OCI-LY3 (cell line): ENCODE measurements at regions not wholly inside any gene's neighbourhood (a gene's known extent, or its start where the extent isn't known, plus 50 kb on each side); places are given as distances from the start of the nearest gene placed in this dataset.

Source experiments
- H2AFZ ChIP-seq: fragments of 200-600, 300-600 bp; shearing (Covaris generic); 2 replicates; pipeline ENCODE4 v1.6.0; 2014; ENCODE audit warnings: antibody characterized with exemption, low read depth, low read length
- H3K27ac ChIP-seq: fragments of 200-600, 300-600 bp; sonication (generic); 2 replicates; pipeline ENCODE4 v1.5.1; 2014; ENCODE audit warnings: mild to moderate bottlenecking, low read length, moderate library complexity, mixed read lengths
- H3K27me3 ChIP-seq: fragments of 200-600, 300-600 bp; sonication (generic); 2 replicates; pipeline ENCODE4 v1.6.1; 2014; ENCODE audit warnings: low read depth, low read length, mixed read lengths
- H3K36me3 ChIP-seq: fragments of 200-600, 300-600 bp; sonication (generic); replicated peaks from 2 replicates; pipeline ENCODE3; 2014; ENCODE audit warnings: low read depth, low read length, mixed read lengths
- H3K4me1 ChIP-seq: fragments of 300-600, 200-600 bp; sonication (generic); 2 replicates; pipeline ENCODE4 v1.6.1; 2014; ENCODE audit warnings: low read length, mixed read lengths
- H3K4me2 ChIP-seq: fragments of 200-600, 300-600 bp; sonication (generic); 2 replicates; pipeline ENCODE4 v1.6.1; 2014; ENCODE audit warnings: low read length, mixed read lengths
- H3K4me3 ChIP-seq: fragments of 300-600, 200-600 bp; sonication (generic); 2 replicates; pipeline ENCODE4 v1.5.1; 2014; ENCODE audit warnings: antibody characterized with exemption, mild to moderate bottlenecking, low read length, moderate library complexity
- H3K79me2 ChIP-seq: fragments of 300-600, 200-600 bp; shearing (Covaris generic); 2 replicates; pipeline ENCODE4 v1.6.1; 2014; ENCODE audit warnings: mild to moderate bottlenecking, low read length, mixed read lengths
- H3K9ac ChIP-seq: fragments of 300-600, 200-600 bp; shearing (Covaris generic); 2 replicates; pipeline ENCODE4 v1.6.0; 2014; ENCODE audit warnings: mild to moderate bottlenecking, low read length, moderate library complexity
- H3K9me3 ChIP-seq: fragments of 200-600, 300-600 bp; shearing (Covaris generic); 2 replicates; pipeline ENCODE4 v1.6.1; 2014; ENCODE audit warnings: low read length, mixed read lengths; ENCODE audit not compliant: insufficient read depth
- H4K20me1 ChIP-seq: fragments of 200-600, 300-600 bp; sonication (generic); 2 replicates; pipeline ENCODE4 v1.6.1; 2016; ENCODE audit warnings: low read length, mixed read lengths; ENCODE audit not compliant: insufficient read depth
- EZH2phosphoT487 ChIP-seq: fragments of 200-600 bp; shearing (Covaris generic); IDR thresholded peaks from 2 replicates; pipeline ENCODE4 v1.6.1; 2018; ENCODE audit warnings: antibody characterized with exemption, mixed run types, low read depth
- TF ChIP-seq, protein P1 (sequence below): fragments of 200-600, 300-600 bp; sonication (generic); IDR thresholded peaks from 2 replicates; pipeline ENCODE4 v1.5.1; 2014; ENCODE audit warnings: antibody characterized with exemption, low read length, low read depth

DNA sequence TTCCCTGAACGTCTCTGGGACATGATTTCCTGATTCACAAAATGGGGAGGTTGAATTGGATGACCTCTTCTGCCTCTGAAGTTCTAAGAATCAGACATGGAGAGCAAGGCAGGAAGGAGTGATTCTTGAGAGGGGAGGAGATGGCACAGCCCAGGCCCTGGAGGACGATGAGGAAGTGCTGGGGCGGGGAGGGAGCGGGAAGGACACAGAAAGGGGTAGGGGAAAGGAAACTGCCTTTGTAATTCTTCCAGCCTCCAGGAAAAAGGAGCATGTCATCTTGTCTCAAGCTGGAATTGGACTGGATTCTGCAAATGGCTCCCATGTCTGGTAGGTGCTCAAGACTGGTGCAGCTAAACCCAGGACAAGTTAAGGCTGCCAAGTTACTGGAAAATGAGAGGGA, 97.0 kb upstream of the NCK2 start:
- Histone ChIP-seq H3K27ac (no peak overlapping the region), H2AFZ (no peak overlapping the region), H3K79me2 (no peaks in the 10 kb centered on the region), H4K20me1 (no peaks in the 10 kb centered on the region), H3K9me3 (no peaks in the 10 kb centered on the region), H3K4me1 (no peaks in the 10 kb centered on the region), H3K4me2 (no peak overlapping the region), H3K9ac (no peak overlapping the region), H3K27me3 (peaks cover 17% of the 10 kb centered on the region; the same call in 1 of the 2 replicates), H3K36me3 (no peaks in the 10 kb centered on the region), H3K4me3 (no peak overlapping the region)
- TF ChIP-seq EZH2phosphoT487, result no peak

- no peak overlapping the region for H3K27ac ChIP-seq
- no peaks in the 10 kb centered on the region for H3K79me2 ChIP-seq
- no peak overlapping the region for H3K4me3 ChIP-seq
- no peak overlapping the region for H2AFZ ChIP-seq
- no peak overlapping the region for H3K4me2 ChIP-seq
- no peaks in the 10 kb centered on the region for H3K9me3 ChIP-seq
- no peaks in the 10 kb centered on the region for H4K20me1 ChIP-seq
- no peak overlapping the region for H3K9ac ChIP-seq
- H3K4me1 ChIP-seq, result no peaks in the 10 kb centered on the region
- H3K27me3 ChIP-seq, result peaks cover 23% of the 10 kb centered on the region; the same call in 1 of the 2 replicates
- no peaks in the 10 kb centered on the region for H3K36me3 ChIP-seq
- no peak for TF ChIP-seq EZH2phosphoT487
- TF ChIP-seq, protein P1, sequence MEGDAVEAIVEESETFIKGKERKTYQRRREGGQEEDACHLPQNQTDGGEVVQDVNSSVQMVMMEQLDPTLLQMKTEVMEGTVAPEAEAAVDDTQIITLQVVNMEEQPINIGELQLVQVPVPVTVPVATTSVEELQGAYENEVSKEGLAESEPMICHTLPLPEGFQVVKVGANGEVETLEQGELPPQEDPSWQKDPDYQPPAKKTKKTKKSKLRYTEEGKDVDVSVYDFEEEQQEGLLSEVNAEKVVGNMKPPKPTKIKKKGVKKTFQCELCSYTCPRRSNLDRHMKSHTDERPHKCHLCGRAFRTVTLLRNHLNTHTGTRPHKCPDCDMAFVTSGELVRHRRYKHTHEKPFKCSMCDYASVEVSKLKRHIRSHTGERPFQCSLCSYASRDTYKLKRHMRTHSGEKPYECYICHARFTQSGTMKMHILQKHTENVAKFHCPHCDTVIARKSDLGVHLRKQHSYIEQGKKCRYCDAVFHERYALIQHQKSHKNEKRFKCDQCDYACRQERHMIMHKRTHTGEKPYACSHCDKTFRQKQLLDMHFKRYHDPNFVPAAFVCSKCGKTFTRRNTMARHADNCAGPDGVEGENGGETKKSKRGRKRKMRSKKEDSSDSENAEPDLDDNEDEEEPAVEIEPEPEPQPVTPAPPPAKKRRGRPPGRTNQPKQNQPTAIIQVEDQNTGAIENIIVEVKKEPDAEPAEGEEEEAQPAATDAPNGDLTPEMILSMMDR, result no peak
Observed at GRCh38 chr2:105646774-105647076, 98.0 kb upstream of the NCK2 start.

GRCh38 chr2:105645938-105646773, 98.6 kb upstream of the NCK2 start:
- H2AFZ ChIP-seq, result no peak overlapping the region
- peaks cover 23% of the 10 kb centered on the region; the same call in 1 of the 2 replicates for H3K27me3 ChIP-seq
- H3K4me1 ChIP-seq, result no peaks in the 10 kb centered on the region
- no peak overlapping the region for H3K9ac ChIP-seq
- TF ChIP-seq, protein P1, result no peak
- TF ChIP-seq EZH2phosphoT487, result no peak
- H3K4me2 ChIP-seq, result no peak overlapping the region
- H3K27ac ChIP-seq, result no peak overlapping the region
- no peaks in the 10 kb centered on the region for H3K9me3 ChIP-seq
- no peaks in the 10 kb centered on the region for H3K36me3 ChIP-seq
- no peaks in the 10 kb centered on the region for H3K79me2 ChIP-seq
- no peak overlapping the region for H3K4me3 ChIP-seq
- no peaks in the 10 kb centered on the region for H4K20me1 ChIP-seq

GRCh38 chr2:105645031-105645937, 99.4 kb upstream of the NCK2 start:
- Histone ChIP-seq H3K36me3 (no peaks in the 10 kb centered on the region), H3K9ac (no peak overlapping the region), H2AFZ (no peak overlapping the region), H3K4me1 (no peaks in the 10 kb centered on the region), H3K9me3 (no peaks in the 10 kb centered on the region), H3K27ac (no peak overlapping the region), H4K20me1 (no peaks in the 10 kb centered on the region), H3K79me2 (no peaks in the 10 kb centered on the region), H3K27me3 (peaks cover 23% of the 10 kb centered on the region; the same call in 1 of the 2 replicates), H3K4me2 (no peak overlapping the region), H3K4me3 (no peak overlapping the region)
- no peak for TF ChIP-seq EZH2phosphoT487
- TF ChIP-seq, protein P1, result no peak
